Osteocyte (in vitro differentiated cells): ENCODE measurements at regions not wholly inside any gene's neighbourhood (a gene's known extent, or its start where the extent isn't known, plus 50 kb on each side); places are given as distances from the start of the nearest gene placed in this dataset.
A peak's percentile ranks its signal among the peaks of the same experiment; 100 is the strongest.

Source experiments
- DNase-seq: peaks from one replicate; pipeline ENCODE4 v3.0.0; 2021; ENCODE audit warnings: mixed read lengths; ENCODE audit not compliant: unreplicated experiment; ENCODE audit errors: extremely low spot score
- H3K27ac Mint-ChIP-seq: one replicate; pipeline ENCODE4 v1.8.0; 2021; ENCODE audit warnings: mild to moderate bottlenecking, mixed read lengths; ENCODE audit not compliant: unreplicated experiment
- H3K27me3 Mint-ChIP-seq: one replicate; pipeline ENCODE4 v1.8.0; 2021; ENCODE audit warnings: mixed read lengths; ENCODE audit not compliant: unreplicated experiment
- H3K36me3 Mint-ChIP-seq: one replicate; pipeline ENCODE4 v1.8.0; 2021; ENCODE audit warnings: mixed read lengths; ENCODE audit not compliant: unreplicated experiment
- H3K4me1 Mint-ChIP-seq: one replicate; pipeline ENCODE4 v1.8.0; 2021; ENCODE audit warnings: mixed read lengths; ENCODE audit not compliant: unreplicated experiment
- H3K4me3 Mint-ChIP-seq: one replicate; pipeline ENCODE4 v1.8.0; 2021; ENCODE audit warnings: mild to moderate bottlenecking, moderate library complexity, mixed read lengths; ENCODE audit not compliant: unreplicated experiment
- H3K9me3 Mint-ChIP-seq: one replicate; pipeline ENCODE4 v1.8.0; 2021; ENCODE audit warnings: mixed read lengths; ENCODE audit not compliant: unreplicated experiment
- TF ChIP-seq, protein P1 (sequence below): fragments of 200-600 bp; sonication (generic); IDR thresholded peaks from 2 replicates; pipeline ENCODE4 v1.5.0; 2021; ENCODE audit warnings: antibody characterized with exemption, mild to moderate bottlenecking, moderate library complexity

DNA sequence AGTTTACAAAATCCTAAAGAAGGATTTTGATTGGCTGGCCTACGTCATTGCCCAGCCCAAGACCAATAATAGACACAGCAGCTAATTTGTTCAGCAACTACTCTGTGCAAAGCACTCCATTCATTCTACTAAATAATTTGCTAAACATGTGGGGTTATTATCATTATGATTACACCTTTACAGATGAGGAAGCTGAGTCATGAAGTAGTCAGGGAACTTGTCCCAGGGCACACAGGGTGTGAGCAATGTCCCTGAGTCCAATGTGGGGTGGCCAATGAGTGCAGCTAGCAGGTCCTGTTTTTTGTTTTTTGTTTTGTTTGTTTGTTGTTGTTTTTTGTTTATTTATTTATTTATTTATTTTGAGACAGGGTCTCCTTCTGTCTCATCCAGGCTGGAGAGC lies 183.6 kb downstream of the ABHD5 start:
- Mint-ChIP-seq H3K9me3 (no peaks in the 10 kb centered on the region), H3K27ac (no peak overlapping the region), H3K27me3 (no peaks in the 10 kb centered on the region), H3K36me3 (no peaks in the 10 kb centered on the region), H3K4me1 (peaks cover 71% of the 10 kb centered on the region), H3K4me3 (no peak overlapping the region)
- peak; percentile 15 for DNase-seq
- TF ChIP-seq, protein P1, sequence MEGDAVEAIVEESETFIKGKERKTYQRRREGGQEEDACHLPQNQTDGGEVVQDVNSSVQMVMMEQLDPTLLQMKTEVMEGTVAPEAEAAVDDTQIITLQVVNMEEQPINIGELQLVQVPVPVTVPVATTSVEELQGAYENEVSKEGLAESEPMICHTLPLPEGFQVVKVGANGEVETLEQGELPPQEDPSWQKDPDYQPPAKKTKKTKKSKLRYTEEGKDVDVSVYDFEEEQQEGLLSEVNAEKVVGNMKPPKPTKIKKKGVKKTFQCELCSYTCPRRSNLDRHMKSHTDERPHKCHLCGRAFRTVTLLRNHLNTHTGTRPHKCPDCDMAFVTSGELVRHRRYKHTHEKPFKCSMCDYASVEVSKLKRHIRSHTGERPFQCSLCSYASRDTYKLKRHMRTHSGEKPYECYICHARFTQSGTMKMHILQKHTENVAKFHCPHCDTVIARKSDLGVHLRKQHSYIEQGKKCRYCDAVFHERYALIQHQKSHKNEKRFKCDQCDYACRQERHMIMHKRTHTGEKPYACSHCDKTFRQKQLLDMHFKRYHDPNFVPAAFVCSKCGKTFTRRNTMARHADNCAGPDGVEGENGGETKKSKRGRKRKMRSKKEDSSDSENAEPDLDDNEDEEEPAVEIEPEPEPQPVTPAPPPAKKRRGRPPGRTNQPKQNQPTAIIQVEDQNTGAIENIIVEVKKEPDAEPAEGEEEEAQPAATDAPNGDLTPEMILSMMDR, result no peak

DNA sequence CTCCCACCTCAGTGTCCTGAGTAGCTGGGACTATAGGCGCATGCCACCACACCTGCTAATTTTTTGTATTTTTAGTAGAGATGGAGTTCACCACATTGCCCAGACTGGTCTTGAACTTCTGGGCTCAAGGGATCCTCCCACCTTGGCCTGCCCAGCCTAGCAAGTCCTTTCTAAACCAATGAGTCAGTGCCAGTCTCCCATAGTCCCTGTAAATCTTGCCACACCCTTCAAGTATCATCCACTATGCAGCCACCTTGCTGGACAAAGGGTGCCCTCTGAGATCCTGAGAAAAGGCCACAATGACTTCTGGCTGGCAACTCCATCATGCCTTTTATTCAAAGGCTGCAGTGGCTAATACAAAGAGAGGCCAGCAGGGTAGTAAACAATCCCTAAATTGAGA lies 184.0 kb downstream of the ABHD5 start:
- Mint-ChIP-seq H3K27me3 (no peaks in the 10 kb centered on the region), H3K4me1 (peaks cover 67% of the 10 kb centered on the region), H3K36me3 (no peaks in the 10 kb centered on the region), H3K9me3 (no peaks in the 10 kb centered on the region), H3K27ac (no peak overlapping the region), H3K4me3 (no peak overlapping the region)
- peak; percentile 34 for DNase-seq
- TF ChIP-seq, protein P1, result no peak

DNA sequence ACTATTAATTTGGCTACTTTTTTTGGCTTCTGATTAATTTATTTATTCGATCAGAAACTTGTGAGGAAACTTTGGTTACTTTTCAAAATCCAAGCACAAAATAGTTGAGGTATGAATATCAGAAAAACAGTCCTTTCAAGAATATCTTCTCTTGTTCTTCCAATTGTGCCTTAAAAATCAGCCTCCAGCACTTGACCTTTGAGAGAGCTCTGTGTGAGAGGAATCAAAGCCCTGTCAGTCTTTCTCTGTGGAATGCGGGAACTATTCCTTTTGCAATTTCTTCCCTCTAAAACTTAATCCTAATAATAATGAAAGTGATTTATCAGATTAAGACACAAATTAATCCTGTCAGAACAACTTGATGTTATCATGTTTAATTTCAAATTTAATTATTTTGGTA lies 185.9 kb downstream of the ABHD5 start:
- H3K4me1 Mint-ChIP-seq, result peaks cover 47% of the 10 kb centered on the region
- H3K36me3 Mint-ChIP-seq, result no peaks in the 10 kb centered on the region
- H3K9me3 Mint-ChIP-seq, result no peaks in the 10 kb centered on the region
- TF ChIP-seq, protein P1, result no peak
- H3K27ac Mint-ChIP-seq, result no peak overlapping the region
- DNase-seq, result no peak
- no peaks in the 10 kb centered on the region for H3K27me3 Mint-ChIP-seq
- no peak overlapping the region for H3K4me3 Mint-ChIP-seq

DNA sequence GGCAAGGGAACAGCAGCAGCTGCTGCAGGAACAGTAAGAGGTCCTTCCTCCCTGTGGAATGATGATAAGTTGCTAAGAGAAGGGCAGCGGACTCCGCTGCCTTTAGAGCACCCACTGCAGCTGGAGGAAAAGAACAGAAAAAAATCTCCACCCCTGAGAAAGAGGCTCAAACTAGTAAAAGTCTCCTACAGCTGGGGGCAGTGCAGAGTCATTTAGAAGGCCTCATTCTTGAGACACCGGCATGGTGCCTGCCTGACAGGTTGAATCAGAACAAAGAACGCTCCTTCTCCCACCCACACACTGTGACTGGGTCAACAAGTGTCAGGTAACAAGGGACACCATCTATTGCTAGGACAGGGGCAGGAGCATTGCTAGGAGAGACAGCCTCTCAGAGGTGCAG lies 188.4 kb downstream of the ABHD5 start:
- Mint-ChIP-seq H3K4me1 (peaks cover 26% of the 10 kb centered on the region), H3K4me3 (no peak overlapping the region), H3K36me3 (no peaks in the 10 kb centered on the region), H3K27ac (no peak overlapping the region), H3K27me3 (no peaks in the 10 kb centered on the region), H3K9me3 (no peaks in the 10 kb centered on the region)
- TF ChIP-seq, protein P1, result peak; percentile 37
- DNase-seq, result no peak

DNA sequence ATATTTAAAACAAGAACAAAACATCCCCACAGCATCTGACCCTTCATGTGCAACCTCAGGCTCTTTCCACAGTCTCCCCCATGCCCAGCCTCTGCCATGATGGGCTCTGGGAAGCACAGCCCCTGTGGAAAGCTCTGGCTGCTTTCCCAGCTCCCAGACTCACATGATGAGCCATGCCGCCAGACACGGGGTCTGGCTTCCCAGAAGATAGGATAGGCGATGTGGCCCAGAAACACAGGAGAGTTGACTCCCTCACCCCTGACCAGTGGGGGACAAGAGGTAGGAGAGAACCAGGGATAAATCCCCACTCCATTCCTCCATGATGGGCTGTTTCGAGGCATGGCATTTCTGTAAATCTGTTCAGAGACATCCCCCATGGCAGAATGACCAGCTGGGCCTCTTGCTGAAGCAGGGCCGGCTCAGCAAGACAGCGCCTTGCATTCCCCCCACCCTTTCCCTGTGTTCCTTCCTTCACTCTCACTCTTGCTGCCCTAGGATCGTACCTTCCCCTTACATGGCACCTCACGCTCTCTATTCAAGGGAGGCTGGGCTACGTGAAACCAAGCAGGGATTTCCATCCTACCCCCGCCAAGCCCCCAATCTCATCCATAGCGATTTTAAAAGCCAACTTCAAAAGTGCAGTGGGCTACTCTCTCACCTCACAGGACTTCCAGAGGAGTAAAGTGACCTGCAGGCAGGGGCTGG lies 192.4 kb downstream of the ABHD5 start:
- no peaks in the 10 kb centered on the region for H3K9me3 Mint-ChIP-seq
- H3K36me3 Mint-ChIP-seq, result no peaks in the 10 kb centered on the region
- H3K4me1 Mint-ChIP-seq, result peaks cover 8% of the 10 kb centered on the region
- DNase-seq, result no peak
- no peak overlapping the region for H3K4me3 Mint-ChIP-seq
- H3K27ac Mint-ChIP-seq, result no peak overlapping the region
- H3K27me3 Mint-ChIP-seq, result no peaks in the 10 kb centered on the region
- TF ChIP-seq, protein P1, result no peak
